ENCODE measurements at regions not wholly inside any gene's neighbourhood (a gene's known extent, or its start where the extent isn't known, plus 50 kb on each side); places are given as distances from the start of the nearest gene placed in this dataset.
"Not testable (repeated sequence)": the region's sequence is repeated elsewhere in the genome, so short reads cannot be mapped to it uniquely, and the experiment has no call there.

DNA sequence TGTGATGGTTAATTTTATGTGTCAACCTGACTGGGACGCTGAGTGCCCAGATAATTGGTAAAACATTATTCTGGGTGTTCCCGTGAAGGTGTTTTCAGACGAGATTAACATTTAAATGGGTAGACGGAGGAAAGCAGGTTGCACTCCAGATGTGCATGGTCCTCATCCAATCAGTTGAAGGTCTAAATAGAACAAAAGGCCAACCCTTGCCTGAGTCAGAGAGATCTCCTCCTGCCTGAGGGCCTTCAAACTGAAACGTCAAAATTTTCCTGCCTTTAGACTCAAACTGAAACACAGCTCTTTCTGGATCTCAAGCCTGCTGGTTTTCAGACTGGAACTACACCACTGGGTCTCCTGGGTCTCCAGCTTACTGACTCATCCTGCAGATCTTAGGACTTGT is 73.5 kb downstream of the NPIPA8 start:
- H3K4me1 ChIP-seq (ENCODE audit: insufficient read depth, low read length); H3K27me3 ChIP-seq (ENCODE audit: insufficient read depth, low read length); H3K36me3 ChIP-seq (ENCODE audit: insufficient read depth, low read length); H3K9ac ChIP-seq (ENCODE audit: low read depth, low read length); H3K27ac ChIP-seq (ENCODE audit: low read depth, low read length); H3K4me3 ChIP-seq (ENCODE audit: low read length); H3K9me3 ChIP-seq (ENCODE audit: insufficient read depth, low read depth, low read length): not testable (repeated sequence)
- WGBS: no CpG with 5 or more reads among the region's 5 CpGs

DNA sequence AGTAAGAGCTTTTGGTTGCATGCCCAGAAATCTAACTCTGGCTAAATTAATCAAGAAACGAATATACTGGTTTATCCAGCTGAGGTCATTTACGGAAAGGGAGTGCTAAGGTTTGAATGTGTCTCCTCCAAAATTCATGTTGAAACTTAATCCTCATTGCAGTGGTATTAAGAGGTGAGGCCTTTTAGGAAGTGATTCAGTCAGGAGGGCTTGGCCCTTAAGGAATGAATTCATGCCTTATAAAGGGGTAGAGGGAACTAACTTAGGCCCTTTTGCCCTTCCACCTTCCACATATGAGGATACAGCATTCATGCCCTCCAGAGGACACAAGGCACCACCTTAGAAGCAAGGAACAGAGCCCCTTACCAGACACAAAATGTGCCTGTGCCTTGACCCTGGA is 74.7 kb downstream of the NPIPA8 start:
- not testable (repeated sequence) for H3K27ac ChIP-seq (ENCODE audit: low read depth, low read length); H3K4me3 ChIP-seq (ENCODE audit: low read length); H3K27me3 ChIP-seq (ENCODE audit: insufficient read depth, low read length); H3K9me3 ChIP-seq (ENCODE audit: insufficient read depth, low read depth, low read length); H3K4me1 ChIP-seq (ENCODE audit: insufficient read depth, low read length); H3K36me3 ChIP-seq (ENCODE audit: insufficient read depth, low read length); H3K9ac ChIP-seq (ENCODE audit: low read depth, low read length)
- WGBS: no CpG with 5 or more reads among the region's 2 CpGs

DNA sequence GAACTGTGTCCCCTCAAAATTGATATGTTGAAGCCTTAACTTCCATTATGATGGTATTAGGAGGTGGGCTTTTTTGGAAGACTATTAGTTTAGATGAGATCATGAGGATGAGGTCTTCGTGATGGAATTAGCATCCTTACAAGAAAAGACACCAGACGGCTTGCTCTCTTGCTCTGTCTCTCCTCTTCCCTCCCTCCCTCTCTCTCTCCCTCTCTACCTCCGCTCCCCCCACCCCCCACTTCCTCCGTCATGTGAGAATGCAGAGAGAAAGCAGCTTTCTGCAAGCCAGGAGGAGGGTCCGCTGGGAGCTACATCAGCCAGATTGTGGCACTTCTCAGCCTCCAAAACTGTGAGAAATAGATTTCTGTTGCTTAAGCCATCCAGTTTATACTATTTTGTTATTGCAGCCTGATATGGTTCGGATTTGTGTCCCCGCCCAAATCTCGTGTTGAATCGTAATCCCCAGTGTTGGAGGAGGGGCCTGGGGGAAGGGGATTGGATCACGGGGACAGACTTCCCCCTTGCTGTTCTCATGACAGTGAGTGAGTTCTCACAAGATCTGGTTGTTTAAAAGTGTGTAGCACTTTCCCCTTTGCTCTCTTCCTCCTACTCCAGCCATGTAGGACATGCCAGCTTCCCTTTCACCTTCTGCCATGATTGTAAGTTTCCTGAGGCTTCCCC is 76.9 kb downstream of the NPIPA8 start:
- WGBS: no CpG with 5 or more reads among the region's 10 CpGs
- not testable (repeated sequence) for H3K27ac ChIP-seq (ENCODE audit: low read depth, low read length); H3K9ac ChIP-seq (ENCODE audit: low read depth, low read length); H3K4me1 ChIP-seq (ENCODE audit: insufficient read depth, low read length); H3K9me3 ChIP-seq (ENCODE audit: insufficient read depth, low read depth, low read length); H3K36me3 ChIP-seq (ENCODE audit: insufficient read depth, low read length); H3K4me3 ChIP-seq (ENCODE audit: low read length); H3K27me3 ChIP-seq (ENCODE audit: insufficient read depth, low read length)

GRCh38 chr16:18252943-18253342 is 83.6 kb downstream of the NPIPA8 start:
- no CpG with 5 or more reads among the region's 5 CpGs for WGBS
- H3K4me3 ChIP-seq (ENCODE audit: low read length); H3K27me3 ChIP-seq (ENCODE audit: insufficient read depth, low read length); H3K27ac ChIP-seq (ENCODE audit: low read depth, low read length); H3K9me3 ChIP-seq (ENCODE audit: insufficient read depth, low read depth, low read length); H3K9ac ChIP-seq (ENCODE audit: low read depth, low read length); H3K4me1 ChIP-seq (ENCODE audit: insufficient read depth, low read length); H3K36me3 ChIP-seq (ENCODE audit: insufficient read depth, low read length): not testable (repeated sequence)

DNA sequence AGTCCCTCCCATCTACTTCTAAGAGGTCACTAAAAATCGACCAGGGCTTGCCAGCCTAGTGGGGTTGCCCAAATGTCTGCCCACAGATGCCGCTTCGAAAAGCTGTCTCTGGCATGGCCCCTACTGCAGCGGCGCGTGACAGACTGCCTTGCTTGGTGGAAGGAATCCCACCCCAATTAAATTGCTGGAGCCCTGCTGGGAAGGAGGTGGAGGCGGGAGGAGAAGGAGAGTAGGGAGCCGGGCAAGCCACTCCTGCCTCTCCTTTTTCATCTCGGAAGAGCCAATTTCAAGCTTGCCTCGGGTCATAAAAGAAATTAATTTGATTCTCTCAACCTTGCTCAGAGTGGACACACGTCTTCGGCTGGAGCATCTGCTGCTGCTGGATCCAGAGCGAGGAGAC is 106.0 kb downstream of the NPIPA8 start:
- H3K4me1 ChIP-seq (ENCODE audit: insufficient read depth, low read length); H3K27me3 ChIP-seq (ENCODE audit: insufficient read depth, low read length); H3K4me3 ChIP-seq (ENCODE audit: low read length); H3K27ac ChIP-seq (ENCODE audit: low read depth, low read length); H3K9me3 ChIP-seq (ENCODE audit: insufficient read depth, low read depth, low read length); H3K36me3 ChIP-seq (ENCODE audit: insufficient read depth, low read length); H3K9ac ChIP-seq (ENCODE audit: low read depth, low read length): not testable (repeated sequence)
- no CpG with 5 or more reads among the region's 13 CpGs for WGBS

DNA sequence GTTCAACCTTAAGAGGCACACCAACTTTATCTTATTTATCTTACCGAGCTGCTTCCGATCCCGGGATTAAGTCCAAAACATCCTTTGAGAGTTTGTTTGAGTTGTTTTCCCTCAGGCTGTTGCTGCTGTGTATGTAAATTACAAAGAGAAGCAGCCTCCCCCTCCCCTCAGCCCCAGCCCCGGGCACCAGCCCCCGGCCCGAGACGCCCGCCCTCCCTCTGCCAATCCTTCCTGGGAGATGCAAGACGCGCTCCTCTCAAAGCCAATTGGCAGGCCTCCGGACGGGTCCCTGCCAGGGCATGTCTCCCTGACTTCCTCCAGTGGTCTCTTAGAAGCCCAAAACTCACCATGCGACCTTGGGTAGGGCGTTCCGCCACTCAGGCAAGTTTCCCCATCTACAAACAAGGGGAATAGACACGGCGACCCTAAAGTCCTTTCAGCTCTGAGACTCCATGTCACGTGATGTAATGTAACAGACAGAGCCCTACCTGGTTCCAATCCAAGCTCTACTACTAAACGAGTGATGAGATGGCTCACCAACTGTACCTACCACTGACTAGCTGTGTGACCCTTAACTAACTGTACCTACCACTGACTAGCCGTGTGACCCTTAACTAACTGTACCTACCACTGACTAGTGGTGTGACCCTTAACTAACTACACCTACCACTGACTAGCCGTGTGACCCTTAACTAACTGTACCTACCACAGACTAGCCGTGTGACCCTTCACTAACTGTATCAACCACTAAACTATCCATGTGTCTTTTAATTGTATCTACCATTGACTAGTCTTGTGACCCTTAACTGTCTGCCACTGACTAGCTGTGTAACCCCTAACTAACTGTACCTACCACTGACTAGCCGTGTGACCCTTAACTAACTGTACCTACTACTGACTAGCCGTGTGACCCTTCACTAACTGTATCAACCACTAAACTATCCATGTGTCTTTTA is 114.2 kb downstream of the NPIPA8 start:
- not testable (repeated sequence) for H3K36me3 ChIP-seq (ENCODE audit: insufficient read depth, low read length); H3K4me3 ChIP-seq (ENCODE audit: low read length); H3K27ac ChIP-seq (ENCODE audit: low read depth, low read length); H3K27me3 ChIP-seq (ENCODE audit: insufficient read depth, low read length); H3K9ac ChIP-seq (ENCODE audit: low read depth, low read length); H3K9me3 ChIP-seq (ENCODE audit: insufficient read depth, low read depth, low read length); H3K4me1 ChIP-seq (ENCODE audit: insufficient read depth, low read length)
- WGBS: 81% methylated on average over 6 of the region's 24 CpGs

- H3K4me3 ChIP-seq (ENCODE audit: low read length); H3K27me3 ChIP-seq (ENCODE audit: insufficient read depth, low read length); H3K9ac ChIP-seq (ENCODE audit: low read depth, low read length); H3K4me1 ChIP-seq (ENCODE audit: insufficient read depth, low read length); H3K27ac ChIP-seq (ENCODE audit: low read depth, low read length); H3K9me3 ChIP-seq (ENCODE audit: insufficient read depth, low read depth, low read length); H3K36me3 ChIP-seq (ENCODE audit: insufficient read depth, low read length): not testable (repeated sequence)
- 50% methylated on average over 1 of the region's 9 CpGs for WGBS
Measured at GRCh38 chr16:18217741-18218140, 118.8 kb downstream of the NPIPA8 start.

DNA sequence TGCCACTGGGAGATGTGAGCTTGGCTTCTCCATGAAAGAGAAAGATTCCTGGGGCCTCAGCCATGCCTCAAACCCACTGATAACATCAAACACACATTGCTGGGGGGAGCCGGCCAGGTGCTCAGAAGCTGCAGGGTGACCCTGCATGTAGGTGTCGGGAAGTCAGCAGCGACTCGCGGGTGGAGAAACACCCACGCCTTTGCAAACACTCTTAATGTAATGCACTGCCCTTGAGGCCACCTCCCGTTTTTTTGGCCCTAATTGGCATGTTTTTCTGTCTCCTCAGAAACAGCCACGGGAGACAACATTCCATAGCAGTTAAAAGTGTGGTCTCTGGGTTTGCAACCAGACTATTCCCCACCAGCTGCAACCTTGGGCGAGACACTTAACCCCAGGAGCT is 119.7 kb downstream of the NPIPA8 start:
- not testable (repeated sequence) for H3K9ac ChIP-seq (ENCODE audit: low read depth, low read length); H3K27ac ChIP-seq (ENCODE audit: low read depth, low read length); H3K4me1 ChIP-seq (ENCODE audit: insufficient read depth, low read length); H3K9me3 ChIP-seq (ENCODE audit: insufficient read depth, low read depth, low read length); H3K27me3 ChIP-seq (ENCODE audit: insufficient read depth, low read length); H3K36me3 ChIP-seq (ENCODE audit: insufficient read depth, low read length); H3K4me3 ChIP-seq (ENCODE audit: low read length)
- WGBS: 56% methylated on average over 5 of the region's 9 CpGs

DNA sequence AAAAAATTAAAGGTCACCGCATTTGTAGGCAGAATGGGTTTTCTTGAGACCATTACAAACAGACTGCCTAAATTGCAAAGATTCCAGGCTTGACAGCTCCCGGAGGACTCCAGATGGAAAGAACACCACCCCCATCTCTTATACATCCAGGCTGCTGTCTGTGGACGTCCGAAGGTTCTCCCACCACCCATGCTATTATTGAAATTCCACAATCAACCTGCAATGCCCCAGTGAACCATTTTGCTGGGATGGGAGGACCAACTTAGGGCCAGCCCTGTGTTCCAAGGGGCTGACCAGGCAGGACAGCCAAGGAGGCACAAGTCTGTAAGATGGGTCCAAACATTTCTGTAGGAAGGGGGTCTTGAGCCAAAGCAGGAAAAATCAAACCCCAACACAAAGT is 122.7 kb downstream of the NPIPA8 start:
- not testable (repeated sequence) for H3K4me1 ChIP-seq (ENCODE audit: insufficient read depth, low read length); H3K4me3 ChIP-seq (ENCODE audit: low read length); H3K9ac ChIP-seq (ENCODE audit: low read depth, low read length); H3K27ac ChIP-seq (ENCODE audit: low read depth, low read length); H3K36me3 ChIP-seq (ENCODE audit: insufficient read depth, low read length); H3K9me3 ChIP-seq (ENCODE audit: insufficient read depth, low read depth, low read length); H3K27me3 ChIP-seq (ENCODE audit: insufficient read depth, low read length)
- 81% methylated on average over 4 of the region's 4 CpGs for WGBS

GRCh38 chr16:18211505-18211904 is 125.0 kb downstream of the NPIPA8 start:
- not testable (repeated sequence) for H3K9me3 ChIP-seq (ENCODE audit: insufficient read depth, low read depth, low read length); H3K4me1 ChIP-seq (ENCODE audit: insufficient read depth, low read length); H3K27me3 ChIP-seq (ENCODE audit: insufficient read depth, low read length); H3K27ac ChIP-seq (ENCODE audit: low read depth, low read length); H3K36me3 ChIP-seq (ENCODE audit: insufficient read depth, low read length); H3K9ac ChIP-seq (ENCODE audit: low read depth, low read length); H3K4me3 ChIP-seq (ENCODE audit: low read length)
- WGBS: 100% methylated on average over 2 of the region's 4 CpGs

DNA sequence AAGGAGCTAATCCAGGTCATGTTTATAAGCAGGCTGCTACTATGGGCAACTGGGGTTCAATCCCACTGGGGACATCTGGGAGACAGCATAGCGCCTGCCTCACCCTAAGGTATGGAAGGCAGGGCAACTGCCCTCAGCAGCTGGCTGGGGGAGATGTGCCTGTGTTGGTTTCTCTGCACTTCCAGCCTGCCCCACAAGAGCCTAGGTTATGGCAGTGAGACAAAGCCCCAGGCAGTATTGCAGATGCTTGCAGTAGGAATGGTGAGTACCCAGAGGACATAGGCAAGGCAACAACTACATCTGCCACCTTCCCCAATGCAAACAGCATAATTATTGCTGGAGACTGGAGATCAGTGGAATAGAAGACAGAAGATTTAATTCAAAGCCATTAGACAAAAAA is 131.8 kb downstream of the NPIPA8 start:
- H3K4me1 ChIP-seq (ENCODE audit: insufficient read depth, low read length); H3K9me3 ChIP-seq (ENCODE audit: insufficient read depth, low read depth, low read length); H3K27me3 ChIP-seq (ENCODE audit: insufficient read depth, low read length); H3K9ac ChIP-seq (ENCODE audit: low read depth, low read length); H3K27ac ChIP-seq (ENCODE audit: low read depth, low read length); H3K4me3 ChIP-seq (ENCODE audit: low read length); H3K36me3 ChIP-seq (ENCODE audit: insufficient read depth, low read length): not testable (repeated sequence)
- no CpG with 5 or more reads among the region's 1 CpG for WGBS

DNA sequence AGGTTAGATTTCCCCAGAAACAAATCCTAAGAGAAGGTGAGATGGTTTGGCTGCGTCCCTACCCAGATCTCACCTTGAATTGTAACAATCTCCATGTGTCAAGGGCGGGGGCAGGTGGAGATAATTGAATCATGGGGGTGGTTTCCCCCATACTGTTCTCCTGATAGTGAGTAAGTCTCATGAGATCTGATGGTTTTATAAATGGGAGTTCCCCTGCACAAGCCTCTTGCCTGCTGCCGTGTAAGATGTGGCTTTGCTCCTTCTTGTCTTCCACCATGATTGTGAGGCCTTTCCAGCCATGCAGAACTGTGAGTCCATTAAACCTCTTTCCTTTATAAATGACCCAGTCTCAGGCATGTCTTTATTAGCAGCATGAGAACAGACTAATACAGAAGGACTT is 132.2 kb downstream of the NPIPA8 start:
- not testable (repeated sequence) for H3K9me3 ChIP-seq (ENCODE audit: insufficient read depth, low read depth, low read length); H3K27me3 ChIP-seq (ENCODE audit: insufficient read depth, low read length); H3K9ac ChIP-seq (ENCODE audit: low read depth, low read length); H3K36me3 ChIP-seq (ENCODE audit: insufficient read depth, low read length); H3K4me1 ChIP-seq (ENCODE audit: insufficient read depth, low read length); H3K4me3 ChIP-seq (ENCODE audit: low read length); H3K27ac ChIP-seq (ENCODE audit: low read depth, low read length)
- no CpG with 5 or more reads among the region's 3 CpGs for WGBS
